ENCODE measurements at regions not wholly inside any gene's neighbourhood (a gene's known extent, or its start where the extent isn't known, plus 50 kb on each side); places are given as distances from the start of the nearest gene placed in this dataset.

DNA sequence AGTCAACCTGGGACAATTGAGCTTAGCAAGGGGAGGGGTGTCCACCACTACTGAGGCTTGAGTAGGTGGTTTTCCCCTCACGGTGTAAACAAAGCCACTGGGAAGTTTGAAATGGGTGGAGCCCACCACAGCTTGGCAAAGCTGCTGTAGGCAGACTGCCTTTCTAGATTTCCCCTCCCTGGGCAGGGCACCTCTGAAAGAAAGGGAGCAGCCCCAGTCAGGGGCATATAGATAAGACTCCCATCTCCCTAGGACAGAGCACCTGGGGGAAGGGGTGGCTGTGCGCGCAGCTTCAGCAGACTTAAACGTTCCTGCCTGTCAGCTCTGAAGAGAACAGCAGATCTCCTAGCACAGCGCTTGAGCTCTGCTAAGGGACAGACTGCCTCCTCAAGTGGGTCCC lies 758.4 kb downstream of the LTN1 start:
- DNase-seq (ENCODE audit: low read depth in 2 of 2), result no peak

DNA sequence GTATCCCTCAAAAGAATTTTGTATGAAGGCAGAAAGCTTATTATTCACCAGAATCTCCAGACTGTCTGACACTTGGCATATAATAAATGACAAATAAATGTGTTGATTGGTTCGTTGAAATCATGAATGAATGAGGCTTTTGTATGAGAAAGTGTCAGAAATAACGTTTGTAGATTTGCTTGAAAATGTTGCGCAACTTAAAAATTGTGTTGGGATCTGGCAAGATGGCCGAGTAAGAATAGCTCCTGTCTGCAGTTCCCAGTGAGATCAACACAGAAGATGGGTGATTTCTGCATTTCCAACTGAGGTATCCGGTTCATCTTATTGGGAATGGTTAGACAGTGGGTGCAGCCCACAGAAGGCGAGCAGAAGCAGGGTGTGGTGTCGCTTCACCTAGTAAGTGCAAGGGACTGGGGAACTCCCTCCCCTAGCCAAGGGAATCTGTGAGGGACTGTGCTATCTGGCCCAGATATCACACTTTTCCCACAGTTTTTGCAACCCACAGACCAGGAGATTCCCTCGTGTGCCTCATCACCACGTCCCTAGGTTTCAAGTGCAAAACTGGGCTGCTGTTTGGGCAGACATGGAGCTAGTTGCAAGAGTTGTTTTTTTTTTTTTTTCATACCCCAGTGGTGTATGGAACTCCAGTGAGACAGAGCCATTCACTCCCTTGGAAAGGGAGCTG lies 759.0 kb downstream of the LTN1 start:
- no peak for DNase-seq (ENCODE audit: low read depth in 2 of 2)

DNA sequence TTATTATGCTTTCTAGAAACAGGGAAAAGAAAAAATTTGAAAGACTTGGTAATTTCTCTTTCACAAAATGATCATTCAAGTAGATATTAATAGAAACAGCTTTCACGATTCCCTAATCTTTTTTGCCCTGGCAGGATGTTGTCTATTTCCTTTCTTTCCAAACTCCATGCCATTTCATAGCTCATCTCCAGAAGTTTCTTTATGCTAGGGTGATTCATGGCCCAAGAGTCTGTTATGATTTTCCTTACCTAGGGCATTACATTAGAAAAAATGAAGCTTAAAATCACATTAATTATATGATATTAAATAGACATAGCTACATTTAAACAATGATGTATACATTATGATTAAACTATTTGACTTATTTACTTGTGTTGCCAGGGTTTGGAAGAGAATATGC lies 762.1 kb downstream of the LTN1 start:
- DNase-seq (ENCODE audit: low read depth in 2 of 2), result no peak

DNA sequence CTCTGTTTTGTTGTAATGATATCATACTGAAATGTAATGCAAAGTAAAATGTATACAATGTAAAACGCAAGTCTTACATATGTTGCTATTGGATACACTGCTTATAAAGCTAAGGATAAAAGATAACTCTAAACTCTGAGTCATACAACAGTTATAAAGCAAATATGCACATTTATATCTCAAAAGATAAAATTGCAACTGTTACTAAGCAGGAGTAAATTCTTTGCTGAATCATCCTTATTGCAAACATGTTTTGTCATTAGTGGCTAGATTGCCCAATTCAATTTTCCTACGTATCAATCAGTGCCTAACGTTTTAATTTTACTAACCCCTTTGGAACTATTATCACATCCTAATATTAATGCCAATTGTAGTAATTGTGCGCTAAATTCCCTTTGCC lies 762.9 kb downstream of the LTN1 start:
- DNase-seq (ENCODE audit: low read depth in 2 of 2), result no peak

DNA sequence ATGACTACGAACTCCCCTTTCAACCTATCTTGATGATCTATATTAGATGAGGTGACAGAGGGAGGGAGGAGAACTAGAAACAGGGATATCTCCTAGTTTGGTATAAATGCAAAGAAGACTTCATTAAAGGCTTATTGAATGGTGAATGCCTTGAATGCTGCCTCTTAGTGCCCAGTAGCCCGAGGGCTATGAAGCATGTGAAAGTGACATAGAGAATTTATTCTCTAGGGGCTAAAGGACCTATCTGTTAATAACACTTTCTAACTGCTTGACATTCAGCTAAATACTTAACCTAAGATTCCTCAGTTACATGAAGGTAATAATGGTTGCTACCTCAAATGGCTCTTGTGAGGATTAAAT lies 764.1 kb downstream of the LTN1 start:
- DNase-seq (ENCODE audit: low read depth in 2 of 2), result no peak

DNA sequence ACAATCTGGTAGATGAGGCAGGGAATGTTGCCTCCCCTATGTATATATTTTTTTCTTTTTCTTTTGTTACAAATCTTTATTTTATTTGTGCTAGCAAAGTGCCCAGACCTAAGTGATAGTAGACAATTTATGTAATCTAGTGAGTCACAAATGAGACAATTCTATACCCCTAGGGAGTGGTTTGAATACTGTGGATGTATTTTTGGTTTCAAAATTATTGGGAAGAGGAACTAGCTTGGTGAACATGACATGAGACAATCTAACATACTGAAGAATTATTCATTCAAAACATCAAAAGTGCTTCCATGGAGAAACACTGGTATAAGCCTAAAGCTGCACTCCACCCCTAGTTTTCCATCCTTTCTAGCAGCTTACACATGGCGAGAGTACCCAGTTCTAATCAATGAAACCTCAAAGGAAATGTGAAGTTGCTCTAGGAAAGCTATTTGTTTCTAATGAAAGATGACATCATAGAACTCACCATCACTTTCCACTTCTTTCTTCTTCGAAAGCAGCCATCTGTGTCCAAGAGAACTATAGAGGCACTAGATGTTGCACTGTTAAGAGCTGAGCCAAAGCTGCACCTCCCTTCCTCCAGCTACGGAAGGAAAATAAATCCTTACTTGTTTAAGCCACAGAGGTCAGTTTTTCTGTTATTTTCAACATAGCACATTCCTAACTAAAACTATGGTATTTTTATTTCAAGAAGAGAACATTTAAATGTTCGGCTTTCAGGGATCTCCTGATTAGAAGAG lies 764.6 kb downstream of the LTN1 start:
- no peak for DNase-seq (ENCODE audit: low read depth in 2 of 2)

DNA sequence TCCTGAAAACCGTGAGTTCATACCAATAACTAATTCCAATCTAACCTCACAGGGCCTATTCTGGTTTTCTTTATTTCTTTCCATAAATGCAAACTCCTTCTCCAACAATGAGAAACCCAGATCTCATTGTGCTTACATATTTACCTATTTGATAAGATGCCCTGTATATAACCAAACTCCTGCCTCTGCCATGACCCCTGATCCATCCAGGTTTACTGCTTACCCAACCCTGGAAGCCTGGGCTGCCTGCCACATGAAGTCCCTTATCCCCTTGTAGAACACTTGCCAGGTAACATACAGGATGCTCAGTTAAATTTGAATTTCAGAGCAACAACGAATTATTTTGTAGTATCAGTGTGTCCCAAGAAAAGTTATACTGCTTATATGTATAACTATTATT lies 766.1 kb downstream of the LTN1 start:
- DNase-seq (ENCODE audit: low read depth in 2 of 2), result no peak

DNA sequence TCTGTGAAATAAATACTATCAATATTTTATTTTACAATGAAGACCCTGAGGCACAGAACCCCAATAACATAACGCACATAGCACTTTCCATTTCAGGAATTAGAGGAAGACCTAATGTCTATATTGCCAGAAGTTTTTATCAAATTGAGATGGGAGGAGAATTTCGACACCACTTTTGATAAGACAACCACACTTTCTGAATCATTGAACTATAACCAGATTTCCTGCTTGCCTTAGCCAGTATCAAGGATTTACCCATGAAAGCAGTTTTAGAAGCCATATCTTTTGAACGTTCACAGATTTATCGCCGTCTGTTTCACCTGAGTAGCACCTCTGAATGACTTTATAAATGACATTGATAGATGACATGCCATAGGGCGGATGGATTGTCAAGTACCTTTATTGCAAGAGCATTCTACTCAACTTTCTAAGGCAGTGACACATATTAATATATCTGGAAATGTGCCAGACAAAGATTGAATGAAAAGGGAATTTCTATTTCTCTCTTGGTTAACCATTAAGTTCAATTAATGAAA lies 768.4 kb downstream of the LTN1 start:
- DNase-seq (ENCODE audit: low read depth in 2 of 2), result no peak

DNA sequence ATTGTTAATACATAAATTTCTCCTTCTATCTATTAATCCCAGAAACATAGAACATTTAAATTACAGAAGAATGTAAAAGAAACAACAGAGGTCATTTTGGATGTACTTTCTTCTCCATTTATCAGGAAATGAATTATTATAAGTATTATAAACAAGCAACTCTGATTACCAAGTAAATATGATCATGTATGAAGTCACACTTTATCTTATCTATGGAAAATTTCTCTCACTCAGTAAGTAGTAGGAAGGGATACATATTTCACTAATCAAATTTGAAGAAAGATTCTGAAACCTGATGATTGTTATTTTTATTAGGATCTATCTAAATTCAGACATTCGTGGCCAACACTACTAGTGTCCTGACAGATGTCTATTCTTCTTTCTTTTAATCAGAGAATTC lies 770.7 kb downstream of the LTN1 start:
- DNase-seq (ENCODE audit: low read depth in 2 of 2), result no peak

DNA sequence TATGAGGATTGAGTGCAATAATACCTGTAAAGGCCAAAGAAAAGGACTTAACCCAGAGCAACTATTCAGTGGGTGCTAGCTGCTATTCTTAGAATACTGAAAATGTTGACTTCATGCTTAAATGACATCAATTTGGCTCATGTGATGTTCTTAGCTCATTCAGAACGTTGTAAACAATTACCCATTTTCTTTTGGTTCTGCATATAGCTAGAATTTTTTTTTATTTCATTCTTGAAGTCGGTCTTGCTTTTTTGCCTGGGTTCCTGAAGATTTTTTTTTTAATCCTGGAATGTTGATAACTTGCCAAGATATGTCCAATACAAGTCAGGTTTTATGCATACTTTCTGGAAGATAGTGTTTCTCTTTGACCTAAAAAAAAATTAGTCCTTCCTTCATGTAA lies 772.0 kb downstream of the LTN1 start:
- no peak for DNase-seq (ENCODE audit: low read depth in 2 of 2)

DNA sequence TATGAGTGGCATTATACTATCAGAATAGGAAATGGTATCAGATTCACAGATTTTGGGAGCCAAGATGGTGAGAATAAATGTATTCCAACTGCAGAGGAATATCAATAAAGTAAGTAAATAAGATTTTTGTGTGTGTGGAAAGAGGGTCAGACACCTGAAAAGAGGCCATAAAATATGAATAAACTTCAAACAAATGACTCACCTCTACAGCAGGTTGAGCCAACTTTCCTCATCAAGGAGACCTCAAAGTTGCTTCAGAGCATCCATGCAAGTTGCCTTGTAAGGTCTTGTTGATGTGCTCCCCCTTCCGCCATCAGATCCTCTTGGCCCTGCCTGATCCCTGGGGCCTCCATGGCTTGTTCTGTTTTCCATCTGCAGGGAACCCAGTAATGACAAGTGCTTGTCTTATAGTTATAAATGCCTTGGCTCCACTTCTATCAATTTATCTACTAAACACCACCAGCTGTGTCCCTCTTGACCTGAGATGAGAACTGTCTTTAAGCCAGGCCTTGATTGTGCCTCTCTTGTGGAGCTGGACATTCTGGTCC lies 775.6 kb downstream of the LTN1 start:
- DNase-seq (ENCODE audit: low read depth in 2 of 2), result no peak

DNA sequence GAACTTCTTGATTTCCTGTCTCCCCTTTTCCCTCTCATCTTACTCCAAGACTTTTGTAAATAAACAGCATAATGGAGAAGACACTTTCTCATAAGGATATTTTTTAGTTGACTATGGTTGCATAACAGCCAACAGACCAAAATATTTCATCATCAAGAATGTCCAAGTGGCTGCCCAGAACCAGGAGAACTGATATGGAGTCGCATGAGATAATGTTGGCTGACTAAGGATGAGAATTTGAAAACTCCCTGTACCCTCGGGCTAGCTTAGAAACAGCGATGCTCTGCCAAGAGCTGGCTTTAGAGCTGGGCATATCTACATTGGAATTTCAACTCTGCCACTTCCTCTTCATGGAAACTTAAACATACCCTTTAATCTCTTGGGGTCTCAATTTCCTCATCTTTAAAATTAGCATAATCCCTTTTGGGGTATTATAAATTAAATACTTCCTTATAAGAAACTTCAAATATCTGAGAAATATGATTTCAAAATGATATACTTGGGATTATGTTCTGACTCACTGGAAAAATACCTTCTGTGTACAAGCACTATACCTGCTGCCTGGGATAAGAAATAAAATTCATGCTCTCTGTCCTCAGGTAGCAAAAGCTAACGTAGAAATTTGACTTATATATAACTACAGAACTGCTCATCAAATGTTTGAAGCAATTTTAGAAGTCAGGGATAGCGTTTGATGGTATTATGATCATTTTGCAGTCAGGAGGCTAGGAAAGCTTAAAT lies 777.3 kb downstream of the LTN1 start:
- no peak for DNase-seq (ENCODE audit: low read depth in 2 of 2)

DNA sequence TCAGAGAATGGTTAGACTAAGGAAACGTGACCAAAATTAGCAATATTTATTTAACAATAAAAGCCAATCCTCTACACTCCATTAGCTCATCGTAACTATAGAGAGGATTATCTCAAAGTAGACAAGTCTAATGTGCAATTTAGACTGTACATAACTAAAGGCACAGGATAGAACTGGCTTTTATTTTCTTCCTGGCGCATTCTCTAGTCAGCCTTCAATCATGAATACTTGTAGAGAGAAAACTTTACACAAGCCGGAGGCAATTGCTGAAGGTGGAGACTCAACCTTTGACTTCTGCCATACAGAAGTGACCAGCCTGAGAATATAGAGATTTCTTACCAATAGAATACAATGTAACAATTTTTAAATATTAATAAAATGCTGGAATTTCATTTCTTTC lies 777.9 kb downstream of the LTN1 start:
- DNase-seq (ENCODE audit: low read depth in 2 of 2), result no peak

DNA sequence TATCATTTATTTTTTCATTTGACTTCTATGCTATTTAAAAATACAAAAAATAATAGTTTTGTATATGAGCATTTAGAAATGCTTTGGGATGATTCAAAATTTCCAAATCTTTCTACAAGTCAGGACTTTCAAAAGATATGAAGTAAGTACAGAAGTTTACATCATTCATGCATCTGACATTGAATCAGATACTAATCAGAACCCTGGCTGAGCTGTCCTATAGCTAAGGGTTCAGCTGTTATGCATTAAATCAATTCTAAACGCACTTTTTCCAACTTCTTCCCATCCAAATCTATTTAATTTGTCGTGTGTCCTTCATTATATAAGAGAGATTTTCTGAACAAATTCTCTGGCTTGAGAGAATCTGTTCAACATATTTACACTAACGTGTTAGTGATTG lies 779.4 kb downstream of the LTN1 start:
- no peak for DNase-seq (ENCODE audit: low read depth in 2 of 2)

DNA sequence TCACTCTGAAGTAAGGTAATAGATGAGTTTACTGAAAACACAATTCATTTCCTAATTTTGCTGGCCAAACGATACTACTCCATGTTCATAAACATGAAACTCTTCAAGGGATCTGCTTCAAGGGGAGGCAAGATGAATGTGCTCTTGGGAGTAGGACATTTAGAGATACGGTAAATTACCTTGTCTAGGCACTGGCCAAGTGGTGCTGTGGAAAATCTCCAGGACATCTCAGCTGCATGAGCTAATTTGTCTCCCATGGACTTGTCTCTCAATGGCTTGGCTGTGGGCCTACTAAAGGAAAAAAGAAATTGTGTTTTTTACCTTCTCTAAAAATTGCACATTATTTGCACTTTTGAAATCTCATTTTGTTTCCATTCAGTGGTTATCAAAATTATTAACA lies 780.6 kb downstream of the LTN1 start:
- no peak for DNase-seq (ENCODE audit: low read depth in 2 of 2)

DNA sequence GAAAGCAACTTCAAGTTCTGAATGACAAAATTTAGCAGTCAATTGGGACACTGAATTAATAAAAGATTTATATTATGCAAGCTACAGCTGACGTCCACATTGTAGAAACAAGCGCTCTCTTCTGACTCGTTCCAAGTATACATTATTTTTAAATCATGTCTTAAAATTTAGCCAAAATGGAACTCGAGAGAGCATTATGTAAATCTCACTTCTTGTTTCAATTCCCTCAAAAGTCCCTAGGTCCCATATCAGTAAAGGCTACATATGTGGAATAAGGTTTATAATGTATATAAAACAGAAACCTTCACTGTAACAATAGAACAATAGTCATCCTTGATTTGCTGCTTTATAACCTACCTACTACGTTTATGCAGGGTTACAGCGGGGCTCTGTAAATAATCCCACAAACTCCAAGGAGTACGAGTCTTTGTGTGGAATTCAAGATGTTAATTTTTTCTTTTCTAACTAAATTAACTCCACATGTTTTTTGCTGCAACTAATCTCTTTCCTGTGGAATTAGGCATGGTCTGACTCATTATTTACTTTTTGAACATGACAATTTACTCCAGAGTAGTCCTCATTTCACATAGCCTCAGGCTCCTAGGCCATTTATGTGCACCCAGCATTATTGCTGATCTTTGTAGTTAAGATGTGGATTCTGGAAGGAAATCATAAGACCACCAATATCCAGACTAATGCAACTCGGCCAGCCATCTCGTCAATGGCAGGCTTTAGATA lies 785.1 kb downstream of the LTN1 start:
- DNase-seq (ENCODE audit: low read depth in 2 of 2), result no peak

DNA sequence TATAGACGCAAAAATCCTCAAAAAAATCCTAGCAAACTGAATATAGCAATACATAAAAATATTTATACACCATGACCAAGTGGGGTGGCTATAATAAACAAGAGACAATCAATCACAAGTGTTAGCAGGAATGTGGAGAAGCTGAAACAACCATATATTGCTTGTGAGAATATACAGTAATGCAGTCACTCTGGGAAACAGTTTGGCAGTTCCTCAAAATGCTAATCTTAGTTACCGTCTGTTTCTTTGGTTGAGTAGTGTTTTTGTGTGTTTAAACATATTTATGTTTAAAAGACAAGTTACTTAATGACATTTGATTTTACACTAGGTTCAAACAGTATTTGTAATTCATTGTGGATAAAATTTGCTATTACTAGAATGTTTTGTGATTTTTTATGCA lies 792.0 kb downstream of the LTN1 start:
- DNase-seq (ENCODE audit: low read depth in 2 of 2), result no peak

DNA sequence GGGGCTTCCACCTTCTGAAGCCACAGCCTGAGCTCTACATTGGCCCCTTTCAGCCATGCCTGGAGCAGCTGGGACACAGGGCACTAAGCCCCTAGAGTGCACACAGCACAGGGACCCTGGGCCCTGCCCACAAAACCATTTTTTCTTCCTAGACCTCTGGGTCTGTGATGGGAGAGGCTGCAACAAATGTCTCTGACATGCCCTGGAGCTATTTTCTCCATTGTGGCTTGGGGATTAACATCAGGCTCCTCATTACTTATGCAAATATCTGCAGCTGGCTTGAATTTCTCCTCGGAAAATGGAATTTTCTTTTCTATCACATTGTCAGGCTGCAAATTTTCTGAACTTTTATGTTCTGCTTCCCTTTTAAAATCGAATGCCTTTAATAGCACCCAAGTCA lies 795.7 kb downstream of the LTN1 start:
- no peak for DNase-seq (ENCODE audit: low read depth in 2 of 2)

DNA sequence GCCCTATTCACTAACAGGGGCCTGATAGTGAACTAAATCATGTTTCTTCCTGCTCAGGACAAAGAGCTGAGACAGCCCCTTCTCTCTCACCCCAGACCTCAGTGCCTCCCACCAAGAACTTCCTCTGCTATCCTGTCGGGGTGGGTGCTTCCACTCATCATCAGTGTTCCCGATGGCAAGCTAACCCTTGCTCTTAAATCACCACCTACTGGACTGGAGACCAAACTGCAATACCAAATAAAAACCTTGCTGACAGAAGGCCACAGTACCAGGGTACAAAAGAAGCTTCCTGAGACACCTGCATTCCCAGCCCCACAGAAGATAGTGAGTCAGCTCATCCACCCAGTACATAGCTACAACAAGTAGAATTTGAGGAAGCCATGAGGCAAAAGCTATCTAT lies 799.5 kb downstream of the LTN1 start:
- DNase-seq (ENCODE audit: low read depth in 2 of 2), result no peak

DNA sequence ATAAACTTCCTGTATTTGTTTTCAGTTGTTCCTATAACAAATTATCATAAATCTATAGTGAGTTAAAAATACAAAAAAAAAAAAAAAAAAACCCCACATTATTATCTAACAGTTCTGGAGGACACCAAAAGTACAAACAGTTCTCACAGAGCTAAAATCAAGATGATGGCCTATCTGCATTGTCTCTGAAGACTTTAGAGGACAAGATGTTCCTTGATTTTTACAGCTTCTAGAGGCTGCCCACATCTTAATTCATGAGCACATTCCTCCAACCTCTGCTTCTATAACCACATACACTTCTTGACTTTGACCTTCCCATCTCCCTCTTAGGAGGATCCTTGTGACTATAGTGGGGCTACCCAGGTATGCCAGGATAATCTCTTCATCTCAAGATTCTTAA lies 806.1 kb downstream of the LTN1 start:
- no peak for DNase-seq (ENCODE audit: low read depth in 2 of 2)

DNA sequence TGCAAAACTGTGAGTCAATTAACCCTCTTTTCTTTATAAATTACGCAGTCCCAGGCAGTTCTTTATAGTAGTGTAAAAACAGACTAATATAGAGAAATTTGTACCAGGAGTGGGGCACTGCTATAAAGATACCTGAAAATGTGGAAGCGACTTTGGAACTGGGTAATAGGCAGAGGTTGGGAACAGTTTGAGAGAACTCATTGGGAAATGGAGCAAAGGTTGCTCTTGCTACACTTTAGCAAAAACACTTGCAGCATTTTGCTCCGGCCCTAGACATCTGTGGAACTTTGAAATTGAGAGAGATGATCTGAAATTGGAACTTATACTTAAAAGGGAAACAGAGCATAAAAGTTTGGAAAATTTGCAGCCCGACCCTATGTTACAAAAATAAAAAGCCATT lies 810.9 kb downstream of the LTN1 start:
- no peak for DNase-seq (ENCODE audit: low read depth in 2 of 2)

DNA sequence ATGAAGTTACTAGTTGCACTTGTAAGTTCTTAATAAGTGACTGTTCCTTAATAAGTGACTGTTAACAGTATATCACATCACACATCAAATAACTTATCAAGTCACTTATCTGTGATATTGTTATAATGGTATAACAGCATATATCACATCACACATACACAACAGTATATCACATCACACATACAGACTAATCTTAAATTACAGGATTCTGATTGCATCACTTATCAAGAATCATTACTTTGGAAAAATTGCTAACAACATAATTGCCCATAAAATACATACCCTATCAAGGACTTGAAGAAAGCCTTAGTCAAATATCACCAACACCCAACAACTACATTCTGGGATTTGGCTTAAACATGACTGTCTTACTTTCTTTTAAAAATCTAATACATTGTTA lies 813.5 kb downstream of the LTN1 start:
- DNase-seq (ENCODE audit: low read depth in 2 of 2), result no peak
